SU-DHL-6 (cell line): ENCODE measurements at regions not wholly inside any gene's neighbourhood (a gene's known extent, or its start where the extent isn't known, plus 50 kb on each side); places are given as distances from the start of the nearest gene placed in this dataset.

Experiments used
- CTCF ChIP-seq: fragments of 200-600 bp; sonication (generic); IDR thresholded peaks from one replicate; pipeline ENCODE4 v1.5.1; 2017; ENCODE audit warnings: antibody characterized with exemption, mild to moderate bottlenecking, low read length, moderate library complexity; ENCODE audit not compliant: insufficient read depth, poor library complexity, severe bottlenecking
- EZH2phosphoT487 ChIP-seq: fragments of 200-600 bp; sonication (generic), shearing (Covaris generic); conservative IDR thresholded peaks from 2 replicates; pipeline ENCODE4 v1.6.1; 2018; ENCODE audit warnings: mild to moderate bottlenecking, antibody characterized with exemption, low read length, moderate library complexity, mixed read lengths

- TF ChIP-seq CTCF (no peak), EZH2phosphoT487 (no peak)
Measured at GRCh38 chr6:113719545-113719944, 137.6 kb upstream of the MARCKS start.
